Endothelial cell of umbilical vein (primary cell): ENCODE measurements at regions not wholly inside any gene's neighbourhood (a gene's known extent, or its start where the extent isn't known, plus 50 kb on each side); places are given as distances from the start of the nearest gene placed in this dataset.

Experiments
- EZH2 ChIP-seq: IDR thresholded peaks from 2 replicates; pipeline ENCODE4 v1.6.1; 2012; ENCODE audit warnings: borderline replicate concordance, low read depth, mild to moderate bottlenecking, moderate library complexity, low read length, inconsistent platforms; ENCODE audit not compliant: severe bottlenecking
- FOS ChIP-seq: IDR thresholded peaks from 2 replicates; pipeline ENCODE4 v1.6.1; 2011; ENCODE audit warnings: mild to moderate bottlenecking, low read length, moderate library complexity, borderline replicate concordance; ENCODE audit not compliant: insufficient read depth
- JUN ChIP-seq: IDR thresholded peaks from 2 replicates; pipeline ENCODE4 v1.6.1; 2011; ENCODE audit warnings: borderline replicate concordance, low read depth; ENCODE audit not compliant: insufficient read length, insufficient read depth
- MYC ChIP-seq: IDR thresholded peaks from one replicate; pipeline ENCODE4 v1.6.1; 2011; ENCODE audit warnings: mild to moderate bottlenecking, low read depth, low read length
- POLR2A ChIP-seq: IDR thresholded peaks from 2 replicates; pipeline ENCODE4 v1.6.1; 2012; ENCODE audit warnings: low read depth, mild to moderate bottlenecking, control low read depth, low read length
- POLR2AphosphoS5 ChIP-seq: IDR thresholded peaks from 2 replicates; pipeline ENCODE4 v1.6.1; 2012; ENCODE audit warnings: low read depth, mild to moderate bottlenecking, control low read depth, low read length, moderate library complexity; ENCODE audit not compliant: insufficient read depth
- TF ChIP-seq, protein P1 (sequence below), 2 donors: IDR thresholded peaks; 1 replicate in 1 of 2; 2 replicates in 1 of 2; pipeline ENCODE4 v1.5.1; 2011; ENCODE audit warnings: low read length in 2 of 2, mild to moderate bottlenecking in 2 of 2, moderate library complexity in 2 of 2, control low read depth in 1 of 2, inconsistent platforms in 1 of 2, low read depth in 1 of 2; ENCODE audit not compliant: insufficient read depth in 1 of 2; ENCODE audit errors: extremely low read depth in 1 of 2
- TF ChIP-seq, protein P2 (sequence below): IDR thresholded peaks from 2 replicates; pipeline ENCODE4 v1.6.1; 2011; ENCODE audit not compliant: insufficient read depth, insufficient read length

DNA sequence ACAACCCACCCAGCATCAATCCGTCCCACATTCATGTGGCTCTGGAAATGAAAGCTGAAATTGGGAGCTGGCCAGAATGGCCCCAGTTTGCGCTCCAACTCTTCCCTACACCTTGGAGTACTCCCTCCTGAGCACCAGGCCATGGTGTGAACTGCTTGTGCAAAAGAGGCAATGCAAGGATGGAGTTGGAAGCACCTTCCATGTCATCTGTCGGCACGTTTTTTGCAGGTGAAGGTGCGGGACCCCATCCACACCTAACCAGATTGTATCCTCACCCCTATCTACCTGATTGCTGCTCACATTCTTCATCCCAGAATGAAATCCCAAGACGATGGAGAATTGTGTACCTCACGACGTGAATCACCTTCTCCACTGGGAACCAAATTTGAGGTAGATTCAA, 136.6 kb upstream of the WSB1 start:
- no peak for TF ChIP-seq POLR2AphosphoS5
- TF ChIP-seq, protein P1, sequence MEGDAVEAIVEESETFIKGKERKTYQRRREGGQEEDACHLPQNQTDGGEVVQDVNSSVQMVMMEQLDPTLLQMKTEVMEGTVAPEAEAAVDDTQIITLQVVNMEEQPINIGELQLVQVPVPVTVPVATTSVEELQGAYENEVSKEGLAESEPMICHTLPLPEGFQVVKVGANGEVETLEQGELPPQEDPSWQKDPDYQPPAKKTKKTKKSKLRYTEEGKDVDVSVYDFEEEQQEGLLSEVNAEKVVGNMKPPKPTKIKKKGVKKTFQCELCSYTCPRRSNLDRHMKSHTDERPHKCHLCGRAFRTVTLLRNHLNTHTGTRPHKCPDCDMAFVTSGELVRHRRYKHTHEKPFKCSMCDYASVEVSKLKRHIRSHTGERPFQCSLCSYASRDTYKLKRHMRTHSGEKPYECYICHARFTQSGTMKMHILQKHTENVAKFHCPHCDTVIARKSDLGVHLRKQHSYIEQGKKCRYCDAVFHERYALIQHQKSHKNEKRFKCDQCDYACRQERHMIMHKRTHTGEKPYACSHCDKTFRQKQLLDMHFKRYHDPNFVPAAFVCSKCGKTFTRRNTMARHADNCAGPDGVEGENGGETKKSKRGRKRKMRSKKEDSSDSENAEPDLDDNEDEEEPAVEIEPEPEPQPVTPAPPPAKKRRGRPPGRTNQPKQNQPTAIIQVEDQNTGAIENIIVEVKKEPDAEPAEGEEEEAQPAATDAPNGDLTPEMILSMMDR (IDR thresholded peaks at IDR 0.05; ENCODE audit: extremely low read depth in 1 of 2, insufficient read depth in 1 of 2, low read depth in 1 of 2, low read length in 2 of 2): no peak
- no peak for TF ChIP-seq POLR2A
- no peak for TF ChIP-seq JUN
- no peak for TF ChIP-seq EZH2
- TF ChIP-seq, protein P2, sequence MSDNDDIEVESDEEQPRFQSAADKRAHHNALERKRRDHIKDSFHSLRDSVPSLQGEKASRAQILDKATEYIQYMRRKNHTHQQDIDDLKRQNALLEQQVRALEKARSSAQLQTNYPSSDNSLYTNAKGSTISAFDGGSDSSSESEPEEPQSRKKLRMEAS: no peak
- no peak for TF ChIP-seq FOS
- no peak for TF ChIP-seq MYC
